ENCODE measurements at regions not wholly inside any gene's neighbourhood (a gene's known extent, or its start where the extent isn't known, plus 50 kb on each side); places are given as distances from the start of the nearest gene placed in this dataset.

DNA sequence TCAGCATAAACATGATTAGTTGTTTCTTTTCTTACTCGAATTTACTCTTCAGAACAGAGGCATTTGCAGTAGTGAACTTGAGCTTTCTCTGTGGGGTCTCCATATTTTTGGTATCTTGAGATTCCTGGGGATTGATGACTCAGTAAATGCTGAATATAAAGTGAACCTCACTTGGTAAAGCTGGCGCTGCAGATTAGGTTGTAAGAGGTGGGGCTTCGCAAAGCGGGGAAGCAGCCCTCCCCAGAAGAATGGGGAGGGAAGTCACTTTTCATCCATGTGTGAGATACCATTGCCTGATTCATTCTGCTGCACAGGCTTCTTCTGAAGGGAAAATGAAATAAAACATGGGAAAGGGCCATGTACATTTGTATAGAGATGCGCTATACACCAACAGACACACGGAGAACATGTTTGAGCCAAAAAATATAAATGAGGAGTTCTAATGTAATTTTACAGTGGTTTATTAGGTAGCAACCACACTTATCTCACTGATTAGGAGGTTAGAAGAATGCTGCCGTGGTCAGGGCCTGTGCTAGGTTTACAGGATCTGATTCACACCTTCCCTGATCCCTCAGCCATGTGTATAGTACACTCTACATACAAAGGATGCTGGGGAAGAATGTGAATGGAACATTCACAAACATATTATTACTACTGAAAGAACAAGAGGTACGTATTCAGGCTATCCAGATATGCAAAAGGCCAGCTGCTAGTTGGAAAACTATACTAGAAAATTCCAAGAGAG, 63.5 kb downstream of the DNTTIP2 start:
- TF ChIP-seq TEAD4 (IDR thresholded peaks at IDR 0.05) = no peak
- TF ChIP-seq RAD21 (IDR thresholded peaks at IDR 0.05; ENCODE audit: low read depth) = no peak
- TF ChIP-seq EP300 (IDR thresholded peaks at IDR 0.05; ENCODE audit: borderline replicate concordance) = no peak
- no peak for TF ChIP-seq EGR1 (IDR thresholded peaks at IDR 0.05)
- TF ChIP-seq NFIC (IDR thresholded peaks at IDR 0.05) = no peak
- no peak for TF ChIP-seq TCF12 (IDR thresholded peaks at IDR 0.05; ENCODE audit: low read depth)
- TF ChIP-seq TAF1 (IDR thresholded peaks at IDR 0.05; ENCODE audit: low read depth) = no peak
- TF ChIP-seq FOXM1 (IDR thresholded peaks at IDR 0.05; ENCODE audit: borderline replicate concordance, low read depth) = no peak
- TF ChIP-seq, protein P1, sequence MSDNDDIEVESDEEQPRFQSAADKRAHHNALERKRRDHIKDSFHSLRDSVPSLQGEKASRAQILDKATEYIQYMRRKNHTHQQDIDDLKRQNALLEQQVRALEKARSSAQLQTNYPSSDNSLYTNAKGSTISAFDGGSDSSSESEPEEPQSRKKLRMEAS (IDR thresholded peaks at IDR 0.05) = no peak
- no peak for TF ChIP-seq ZBTB7A (IDR thresholded peaks at IDR 0.05; ENCODE audit: low read depth)
- no peak for TF ChIP-seq CEBPB (IDR thresholded peaks at IDR 0.05)
- TF ChIP-seq REST (IDR thresholded peaks at IDR 0.05; ENCODE audit: low read depth) = no peak
- TF ChIP-seq, protein P2, sequence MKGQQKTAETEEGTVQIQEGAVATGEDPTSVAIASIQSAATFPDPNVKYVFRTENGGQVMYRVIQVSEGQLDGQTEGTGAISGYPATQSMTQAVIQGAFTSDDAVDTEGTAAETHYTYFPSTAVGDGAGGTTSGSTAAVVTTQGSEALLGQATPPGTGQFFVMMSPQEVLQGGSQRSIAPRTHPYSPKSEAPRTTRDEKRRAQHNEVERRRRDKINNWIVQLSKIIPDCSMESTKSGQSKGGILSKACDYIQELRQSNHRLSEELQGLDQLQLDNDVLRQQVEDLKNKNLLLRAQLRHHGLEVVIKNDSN (IDR thresholded peaks at IDR 0.05) = no peak

- TF ChIP-seq REST (IDR thresholded peaks at IDR 0.05; ENCODE audit: low read depth) = no peak
- TF ChIP-seq EGR1 (IDR thresholded peaks at IDR 0.05) = no peak
- TF ChIP-seq NFIC (IDR thresholded peaks at IDR 0.05) = no peak
- no peak for TF ChIP-seq FOXM1 (IDR thresholded peaks at IDR 0.05; ENCODE audit: borderline replicate concordance, low read depth)
- TF ChIP-seq EP300 (IDR thresholded peaks at IDR 0.05; ENCODE audit: borderline replicate concordance) = no peak
- TF ChIP-seq, protein P2 (IDR thresholded peaks at IDR 0.05) = no peak
- no peak for TF ChIP-seq ZBTB7A (IDR thresholded peaks at IDR 0.05; ENCODE audit: low read depth)
- no peak for TF ChIP-seq CEBPB (IDR thresholded peaks at IDR 0.05)
- no peak for TF ChIP-seq TEAD4 (IDR thresholded peaks at IDR 0.05)
- TF ChIP-seq TCF12 (IDR thresholded peaks at IDR 0.05; ENCODE audit: low read depth) = no peak
These were observed 64.1 kb downstream of the DNTTIP2 start for GRCh38 chr1:93814795-93815340.

DNA sequence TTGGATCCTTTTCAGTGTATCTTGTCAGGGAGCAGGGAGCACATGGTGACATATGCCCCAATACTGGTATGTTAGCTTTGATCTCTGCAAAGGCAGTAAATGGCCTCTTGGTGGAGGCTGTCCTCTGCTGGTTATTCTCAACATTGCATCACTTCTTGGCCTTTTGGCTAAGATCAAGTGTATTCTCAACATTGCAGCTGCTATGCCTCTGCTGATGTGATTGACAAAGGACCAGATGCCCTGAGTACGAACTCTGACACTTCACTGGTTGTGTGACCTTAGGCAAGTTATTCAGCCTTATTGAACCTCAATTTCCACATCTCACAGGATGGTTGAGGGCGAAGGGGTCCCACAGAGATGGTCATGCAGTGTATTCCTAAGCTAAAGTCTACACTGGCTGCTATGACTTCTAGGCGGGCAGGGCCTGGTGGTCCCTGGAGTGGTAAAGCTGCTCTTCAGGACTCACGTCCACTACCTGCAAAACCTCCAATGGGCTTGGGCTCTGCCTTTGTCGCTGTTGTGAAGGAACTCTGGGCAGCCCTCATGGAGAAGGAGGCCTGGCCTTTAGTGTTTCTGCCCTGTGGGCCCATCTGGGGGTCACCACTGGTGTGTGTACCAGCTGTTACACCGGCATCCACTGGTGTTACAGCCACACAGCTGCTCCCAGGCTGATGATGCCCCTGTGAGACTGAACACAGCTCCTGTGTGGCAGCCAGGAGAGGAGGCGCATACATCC, 64.8 kb downstream of the DNTTIP2 start:
- TF ChIP-seq NFIC (IDR thresholded peaks at IDR 0.05) = no peak
- peak; percentile 100 for TF ChIP-seq RAD21 (IDR thresholded peaks at IDR 0.05; ENCODE audit: low read depth)
- peak; percentile 74 for TF ChIP-seq CEBPB (IDR thresholded peaks at IDR 0.05)
- peak; percentile 55; the same call in 1 of the 2 replicates for TF ChIP-seq TEAD4 (IDR thresholded peaks at IDR 0.05)
- no peak for TF ChIP-seq TCF12 (IDR thresholded peaks at IDR 0.05; ENCODE audit: low read depth)

GRCh38 chr1:93813076-93813475, 65.9 kb downstream of the DNTTIP2 start:
- TF ChIP-seq YY1 (IDR thresholded peaks at IDR 0.05; ENCODE audit: low read depth) (no peak), RAD21 (IDR thresholded peaks at IDR 0.05; ENCODE audit: low read depth) (peak; percentile 39)

DNA sequence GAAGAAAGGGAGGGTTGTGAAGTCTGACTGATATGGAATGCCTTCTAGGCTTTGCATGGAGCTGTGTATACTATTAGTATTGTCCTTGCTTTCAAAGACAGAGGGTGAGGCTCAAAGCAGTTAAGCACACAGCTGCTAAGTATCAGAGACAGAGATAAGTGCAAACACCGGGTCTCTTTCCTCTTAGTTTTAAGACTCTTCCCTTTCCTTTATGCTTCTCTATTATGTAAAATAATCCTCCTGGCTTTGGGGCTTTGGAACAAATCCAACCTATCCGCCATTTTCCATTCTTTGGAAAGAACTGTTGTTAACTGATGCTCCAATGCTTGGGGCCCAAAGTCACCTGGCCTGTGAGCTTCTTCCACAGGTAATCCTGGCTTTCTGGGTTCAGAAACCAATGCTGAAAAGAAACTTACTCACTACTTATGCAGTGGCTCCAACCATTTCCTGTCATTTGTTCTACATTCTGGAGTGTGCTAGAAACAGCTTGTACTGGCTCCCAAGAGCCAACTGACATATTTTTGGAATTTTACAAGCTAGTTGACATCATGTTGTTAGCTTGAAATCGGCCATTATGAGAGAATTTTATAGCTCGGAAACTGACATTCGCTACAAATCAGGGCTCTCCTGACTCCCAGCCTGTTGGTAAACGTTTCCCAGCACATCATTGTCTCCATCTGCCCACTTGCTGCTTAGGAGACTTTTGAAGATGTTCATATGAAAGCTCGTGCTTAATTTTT, 67.5 kb downstream of the DNTTIP2 start:
- TF ChIP-seq EP300 (IDR thresholded peaks at IDR 0.05; ENCODE audit: borderline replicate concordance) = no peak
- TF ChIP-seq, protein P2 (IDR thresholded peaks at IDR 0.05) = no peak
- TF ChIP-seq, protein P1 (IDR thresholded peaks at IDR 0.05) = no peak
- no peak for TF ChIP-seq TEAD4 (IDR thresholded peaks at IDR 0.05)
- TF ChIP-seq ZBTB7A (IDR thresholded peaks at IDR 0.05; ENCODE audit: low read depth) = no peak
- TF ChIP-seq CREB1 (IDR thresholded peaks at IDR 0.05; ENCODE audit: low read depth) = no peak
- TF ChIP-seq YY1 (IDR thresholded peaks at IDR 0.05; ENCODE audit: low read depth) = no peak
- no peak for TF ChIP-seq RAD21 (IDR thresholded peaks at IDR 0.05; ENCODE audit: low read depth)
- TF ChIP-seq FOXM1 (IDR thresholded peaks at IDR 0.05; ENCODE audit: borderline replicate concordance, low read depth) = no peak
- no peak for TF ChIP-seq NFIC (IDR thresholded peaks at IDR 0.05)
- TF ChIP-seq CEBPB (IDR thresholded peaks at IDR 0.05) = no peak
- TF ChIP-seq EGR1 (IDR thresholded peaks at IDR 0.05) = no peak
- no peak for TF ChIP-seq REST (IDR thresholded peaks at IDR 0.05; ENCODE audit: low read depth)
- no peak for TF ChIP-seq TCF12 (IDR thresholded peaks at IDR 0.05; ENCODE audit: low read depth)
- TF ChIP-seq TAF1 (IDR thresholded peaks at IDR 0.05; ENCODE audit: low read depth) = no peak
